ENCODE measurements at regions not wholly inside any gene's neighbourhood (a gene's known extent, or its start where the extent isn't known, plus 50 kb on each side); places are given as distances from the start of the nearest gene placed in this dataset.
"Not testable (repeated sequence)": the region's sequence is repeated elsewhere in the genome, so short reads cannot be mapped to it uniquely, and the experiment has no call there.

- ChIA-PET CTCF (no interaction called here), POLR2A (no interaction called here)
- Mint-ChIP-seq H3K4me1 (peaks cover 7 to 17% (median 9%) of the 10 kb centered on the region in 7 donors), H3K27me3 (no peaks in the 10 kb centered on the region), H3K36me3 (peaks cover 0 to 18% (median 3%) of the 10 kb centered on the region in 5 donors), H3K9me3 (peaks cover 0 to 20% (median 8%) of the 10 kb centered on the region in 11 donors), H3K4me3 (peak overlapping the region in 1 of 10 donors; percentile 18), H3K27ac (peak overlapping the region in 2 of 9 donors; percentile 41 to 74)
- Histone ChIP-seq H3K9me3 (ENCODE audit: control insufficient read depth in 2 of 3, low read length in 3 of 3) (peaks cover 0 to 5% (median 0%) of the 10 kb centered on the region in 3 experiments), H3K36me3 (ENCODE audit: control insufficient read depth in 2 of 3, insufficient read depth in 3 of 3, low read length in 3 of 3) (no peaks in the 10 kb centered on the region), H3K27me3 (ENCODE audit: control insufficient read depth in 2 of 2, insufficient read depth in 2 of 2, low read length in 2 of 2) (no peaks in the 10 kb centered on the region), H3K4me1 (ENCODE audit: control insufficient read depth in 2 of 2, insufficient read depth in 2 of 2, low read length in 2 of 2) (no peaks in the 10 kb centered on the region), H3K4me3 (ENCODE audit: low read length) (no peak overlapping the region), H3K27ac (ENCODE audit: low read depth, low read length) (no peak overlapping the region)
- DNase-seq = no peak
- intact Hi-C loops (cut with micrococcal nuclease) = no loop called here
- ATAC-seq = no peak
Observed at GRCh38 chr4:184335520-184335919, 117.8 kb upstream of the ENPP6 start.

- H3K27me3 ChIP-seq (ENCODE audit: control insufficient read depth in 2 of 2, insufficient read depth in 2 of 2, low read length in 2 of 2); H3K27ac Mint-ChIP-seq; POLR2A ChIA-PET; ATAC-seq; DNase-seq; intact Hi-C loops (cut with micrococcal nuclease); H3K36me3 ChIP-seq (ENCODE audit: control insufficient read depth in 2 of 3, insufficient read depth in 3 of 3, low read length in 3 of 3); H3K4me1 ChIP-seq (ENCODE audit: control insufficient read depth in 2 of 2, insufficient read depth in 2 of 2, low read length in 2 of 2); H3K27ac ChIP-seq (ENCODE audit: low read depth, low read length); CTCF ChIA-PET; H3K4me3 ChIP-seq (ENCODE audit: low read length); H3K4me3 Mint-ChIP-seq; H3K27me3 Mint-ChIP-seq; H3K9me3 ChIP-seq (ENCODE audit: control insufficient read depth in 2 of 3, low read length in 3 of 3): not testable (repeated sequence)
- Mint-ChIP-seq H3K9me3 (peaks cover 0 to 18% (median 8%) of the 10 kb centered on the region in 11 donors), H3K4me1 (peaks cover 8 to 25% (median 10%) of the 10 kb centered on the region in 7 donors), H3K36me3 (peaks cover 0 to 14% (median 0%) of the 10 kb centered on the region in 5 donors)
Observed at GRCh38 chr4:184333446-184333845, 115.8 kb upstream of the ENPP6 start.

- CTCF ChIA-PET = interaction anchor here (0.6 to 1.0 kb wide), 2 partner anchors 67 to 216 kb away, joined by 3 to 4 read pairs; no protein-coding TSS in a partner anchor
- H3K27ac ChIP-seq (ENCODE audit: low read depth, low read length) = no peak overlapping the region
Observed at GRCh38 chr4:184331268-184331995, 113.8 kb upstream of the ENPP6 start.

GRCh38 chr4:184330517-184331094 lies 112.9 kb upstream of the ENPP6 start:
- H3K4me3 Mint-ChIP-seq; POLR2A ChIA-PET; ATAC-seq; H3K4me3 ChIP-seq (ENCODE audit: low read length); intact Hi-C loops (cut with micrococcal nuclease); CTCF ChIA-PET; H3K27me3 ChIP-seq (ENCODE audit: control insufficient read depth in 2 of 2, insufficient read depth in 2 of 2, low read length in 2 of 2); H3K9me3 Mint-ChIP-seq; H3K4me1 ChIP-seq (ENCODE audit: control insufficient read depth in 2 of 2, insufficient read depth in 2 of 2, low read length in 2 of 2); DNase-seq; H3K27ac ChIP-seq (ENCODE audit: low read depth, low read length); H3K9me3 ChIP-seq (ENCODE audit: control insufficient read depth in 2 of 3, low read length in 3 of 3); H3K27ac Mint-ChIP-seq; H3K27me3 Mint-ChIP-seq; H3K36me3 ChIP-seq (ENCODE audit: control insufficient read depth in 2 of 3, insufficient read depth in 3 of 3, low read length in 3 of 3); H3K36me3 Mint-ChIP-seq: not testable (repeated sequence)
- H3K4me1 Mint-ChIP-seq = peaks cover 9 to 34% (median 15%) of the 10 kb centered on the region in 7 donors

More at GRCh38 chr4:184331268-184331995, 113.8 kb upstream of the ENPP6 start:
- Mint-ChIP-seq H3K27me3 (no peaks in the 10 kb centered on the region), H3K4me1 (peaks cover 14 to 38% (median 20%) of the 10 kb centered on the region in 7 donors), H3K4me3 (no peak overlapping the region), H3K36me3 (peaks cover 0 to 9% (median 0%) of the 10 kb centered on the region in 5 donors), H3K9me3 (peaks cover 0 to 4% (median 0%) of the 10 kb centered on the region in 11 donors), H3K27ac (no peak overlapping the region)
- peak; percentile 58 for ATAC-seq
- Histone ChIP-seq H3K9me3 (ENCODE audit: control insufficient read depth in 2 of 3, low read length in 3 of 3) (no peaks in the 10 kb centered on the region), H3K4me1 (ENCODE audit: control insufficient read depth in 2 of 2, insufficient read depth in 2 of 2, low read length in 2 of 2) (peaks cover 0 to 7% of the 10 kb centered on the region in 2 donors), H3K27me3 (ENCODE audit: control insufficient read depth in 2 of 2, insufficient read depth in 2 of 2, low read length in 2 of 2) (no peaks in the 10 kb centered on the region), H3K36me3 (ENCODE audit: control insufficient read depth in 2 of 3, insufficient read depth in 3 of 3, low read length in 3 of 3) (no peaks in the 10 kb centered on the region), H3K4me3 (ENCODE audit: low read length) (no peak overlapping the region)
- POLR2A ChIA-PET = no interaction called here
- no peak for DNase-seq
- intact Hi-C loops (cut with micrococcal nuclease) = no loop called here

- H3K9me3 Mint-ChIP-seq = peaks cover 0 to 2% (median 0%) of the 10 kb centered on the region in 11 donors
- POLR2A ChIA-PET = no interaction called here
- intact Hi-C loops (cut with micrococcal nuclease) = no loop called here
- no peaks in the 10 kb centered on the region for H3K27me3 Mint-ChIP-seq
- no peaks in the 10 kb centered on the region for H3K27me3 ChIP-seq (ENCODE audit: control insufficient read depth in 2 of 2, insufficient read depth in 2 of 2, low read length in 2 of 2)
- no peaks in the 10 kb centered on the region for H3K36me3 ChIP-seq (ENCODE audit: control insufficient read depth in 2 of 3, insufficient read depth in 3 of 3, low read length in 3 of 3)
- ATAC-seq (peak; percentile 81), DNase-seq (no peak)
- H3K4me3 Mint-ChIP-seq = no peak overlapping the region
- H3K4me1 ChIP-seq (ENCODE audit: control insufficient read depth in 2 of 2, insufficient read depth in 2 of 2, low read length in 2 of 2) = peaks cover 0 to 7% of the 10 kb centered on the region in 2 donors
- H3K27ac Mint-ChIP-seq = peak overlapping the region in 1 of 9 donors; percentile 60
- H3K4me1 Mint-ChIP-seq = peaks cover 5 to 26% (median 12%) of the 10 kb centered on the region in 7 donors
- no peaks in the 10 kb centered on the region for H3K9me3 ChIP-seq (ENCODE audit: control insufficient read depth in 2 of 3, low read length in 3 of 3)
- no peak overlapping the region for H3K27ac ChIP-seq (ENCODE audit: low read depth, low read length)
- H3K4me3 ChIP-seq (ENCODE audit: low read length) = no peak overlapping the region
- peaks cover 0 to 4% (median 0%) of the 10 kb centered on the region in 5 donors for H3K36me3 Mint-ChIP-seq
- CTCF ChIA-PET = interaction anchor here (0.6 kb wide), 1 partner anchor 233 kb away, joined by 5 read pairs; no protein-coding TSS in a partner anchor
Observed at GRCh38 chr4:184329659-184330400, 112.2 kb upstream of the ENPP6 start.

- intact Hi-C loops (cut with micrococcal nuclease) = no loop called here
- ChIA-PET POLR2A (no interaction called here), CTCF (interaction anchor here (0.6 kb wide), 1 partner anchor 233 kb away, joined by 5 read pairs; no protein-coding TSS in a partner anchor)
- DNase-seq (no peak), ATAC-seq (no peak)
- Mint-ChIP-seq H3K9me3 (peaks cover 0 to 2% (median 0%) of the 10 kb centered on the region in 11 donors), H3K4me1 (peaks cover 5 to 24% (median 12%) of the 10 kb centered on the region in 7 donors), H3K27ac (peak overlapping the region in 1 of 9 donors; percentile 60), H3K4me3 (no peak overlapping the region), H3K27me3 (no peaks in the 10 kb centered on the region), H3K36me3 (peaks cover 0 to 4% (median 0%) of the 10 kb centered on the region in 5 donors)
- H3K27me3 ChIP-seq (ENCODE audit: control insufficient read depth in 2 of 2, insufficient read depth in 2 of 2, low read length in 2 of 2) = no peaks in the 10 kb centered on the region
- H3K4me3 ChIP-seq (ENCODE audit: low read length) = no peak overlapping the region
- H3K27ac ChIP-seq (ENCODE audit: low read depth, low read length) = no peak overlapping the region
- no peaks in the 10 kb centered on the region for H3K36me3 ChIP-seq (ENCODE audit: control insufficient read depth in 2 of 3, insufficient read depth in 3 of 3, low read length in 3 of 3)
- H3K4me1 ChIP-seq (ENCODE audit: control insufficient read depth in 2 of 2, insufficient read depth in 2 of 2, low read length in 2 of 2) = peaks cover 0 to 7% of the 10 kb centered on the region in 2 donors
- no peaks in the 10 kb centered on the region for H3K9me3 ChIP-seq (ENCODE audit: control insufficient read depth in 2 of 3, low read length in 3 of 3)
Observed at GRCh38 chr4:184329235-184329634, 111.6 kb upstream of the ENPP6 start.

Data from naive thymus-derived CD4-positive, alpha-beta T cell (primary cell).